Sigmoid colon (tissue), 4 donors: ENCODE measurements at regions not wholly inside any gene's neighbourhood (a gene's known extent, or its start where the extent isn't known, plus 50 kb on each side); places are given as distances from the start of the nearest gene placed in this dataset.

ENCODE experiments used
- CTCF ChIP-seq, 4 experiments: fragments of 450-650 bp in 3 of 4; fragments of 200-600 bp in 1 of 4; IDR thresholded peaks; one replicate each; pipeline ENCODE4 v1.5.1; 2016 to 2019; ENCODE audit warnings: antibody characterized with exemption in 4 of 4, mild to moderate bottlenecking in 3 of 4, moderate library complexity in 2 of 4
- EP300 ChIP-seq, 4 donors: sonication (generic); formaldehyde crosslinking; IDR thresholded peaks; one replicate each; pipeline ENCODE4 v1.6.1; 2017; ENCODE audit warnings: antibody characterized with exemption in 4 of 4
- POLR2A ChIP-seq, 2 donors: fragments of 450-650 bp; IDR thresholded peaks; one replicate each; pipeline ENCODE4 v1.6.1; 2016; ENCODE audit warnings: antibody characterized with exemption in 2 of 2, mild to moderate bottlenecking in 2 of 2, moderate library complexity in 2 of 2

- TF ChIP-seq CTCF (IDR thresholded peaks at IDR 0.05) (no peak), POLR2A (IDR thresholded peaks at IDR 0.05) (no peak), EP300 (IDR thresholded peaks at IDR 0.05) (no peak)
Measured at GRCh38 chr10:37703114-37703513, 154.3 kb downstream of the ZNF248 start.
